WTC11 (cell line): ENCODE measurements at regions not wholly inside any gene's neighbourhood (a gene's known extent, or its start where the extent isn't known, plus 50 kb on each side); places are given as distances from the start of the nearest gene placed in this dataset.

Experiments used
- ATF3 ChIP-seq: sonication (generic); formaldehyde crosslinking; conservative IDR thresholded peaks from 2 replicates; pipeline ENCODE4 v1.8.1; 2022; ENCODE audit warnings: mild to moderate bottlenecking, missing genetic modification reagents
- CTCF ChIP-seq: fragments of 200-600 bp; IDR thresholded peaks from 2 replicates; pipeline ENCODE4 v1.8.0; 2022; ENCODE audit warnings: antibody characterized with exemption
- E2F1 ChIP-seq: sonication (generic); formaldehyde crosslinking; IDR thresholded peaks from 2 replicates; pipeline ENCODE4 v1.8.0; 2022; ENCODE audit warnings: mild to moderate bottlenecking, missing genetic modification reagents
- E2F4 ChIP-seq: sonication (generic); formaldehyde crosslinking; IDR thresholded peaks from 2 replicates; pipeline ENCODE4 v1.8.1; 2022; ENCODE audit warnings: low read depth, mild to moderate bottlenecking, moderate library complexity, missing genetic modification reagents, borderline replicate concordance
- ETV6 ChIP-seq: sonication (generic); formaldehyde crosslinking; IDR thresholded peaks from 2 replicates; pipeline ENCODE4 v1.8.1; 2022; ENCODE audit warnings: mild to moderate bottlenecking, missing genetic modification reagents
- FOXP4 ChIP-seq: sonication (generic); formaldehyde crosslinking; IDR thresholded peaks from 2 replicates; pipeline ENCODE4 v1.8.0; 2022; ENCODE audit warnings: mild to moderate bottlenecking, missing genetic modification reagents
- MAX ChIP-seq: sonication (generic); formaldehyde crosslinking; IDR thresholded peaks from 2 replicates; pipeline ENCODE4 v1.8.0; 2022; ENCODE audit warnings: mild to moderate bottlenecking, missing genetic modification reagents
- NR2C2 ChIP-seq: sonication (generic); formaldehyde crosslinking; IDR thresholded peaks from 2 replicates; pipeline ENCODE4 v1.8.0; 2022; ENCODE audit warnings: mild to moderate bottlenecking, missing genetic modification reagents
- USF2 ChIP-seq: sonication (generic); formaldehyde crosslinking; IDR thresholded peaks from 2 replicates; pipeline ENCODE4 v1.8.1; 2023; ENCODE audit warnings: mild to moderate bottlenecking, missing genetic modification reagents, moderate library complexity
- ZBTB43 ChIP-seq: sonication (generic); formaldehyde crosslinking; IDR thresholded peaks from 2 replicates; pipeline ENCODE4 v1.8.1; 2023; ENCODE audit warnings: mild to moderate bottlenecking, missing genetic modification reagents
- ZNF121 ChIP-seq: sonication (generic); formaldehyde crosslinking; IDR thresholded peaks from 2 replicates; pipeline ENCODE4 v1.8.0; 2023; ENCODE audit warnings: missing genetic modification reagents
- ZNF138 ChIP-seq: sonication (generic); formaldehyde crosslinking; conservative IDR thresholded peaks from 2 replicates; pipeline ENCODE4 v1.8.1; 2022; ENCODE audit warnings: mild to moderate bottlenecking, moderate library complexity, missing genetic modification reagents
- ZNF219 ChIP-seq: sonication (generic); formaldehyde crosslinking; IDR thresholded peaks from 2 replicates; pipeline ENCODE4 v1.8.0; 2023; ENCODE audit warnings: missing genetic modification reagents, mild to moderate bottlenecking, borderline replicate concordance
- ZNF317 ChIP-seq: sonication (generic); formaldehyde crosslinking; IDR thresholded peaks from 2 replicates; pipeline ENCODE4 v1.8.1; 2023; ENCODE audit warnings: low read depth, mild to moderate bottlenecking, moderate library complexity, missing genetic modification reagents, borderline replicate concordance

- TF ChIP-seq CTCF, result no peak
- TF ChIP-seq FOXP4, result no peak
- TF ChIP-seq ETV6 (CRISPR knock-in tag), result no peak
- TF ChIP-seq ZNF317, result no peak
- no peak for TF ChIP-seq ZNF219
- no peak for TF ChIP-seq MAX
- no peak for TF ChIP-seq E2F4 (CRISPR knock-in tag)
- TF ChIP-seq E2F1 (CRISPR knock-in tag), result no peak
- TF ChIP-seq ZNF138, result no peak
- no peak for TF ChIP-seq USF2 (CRISPR knock-in tag)
- no peak for TF ChIP-seq ATF3 (CRISPR knock-in tag)
- no peak for TF ChIP-seq ZBTB43 (CRISPR knock-in tag)
- TF ChIP-seq NR2C2, result no peak
- no peak for TF ChIP-seq ZNF121 (CRISPR knock-in tag)
These were observed 778.0 kb downstream of the BRD1 start for GRCh38 chr22:49049691-49050090.
